ENCODE measurements at regions not wholly inside any gene's neighbourhood (a gene's known extent, or its start where the extent isn't known, plus 50 kb on each side); places are given as distances from the start of the nearest gene placed in this dataset.

DNA sequence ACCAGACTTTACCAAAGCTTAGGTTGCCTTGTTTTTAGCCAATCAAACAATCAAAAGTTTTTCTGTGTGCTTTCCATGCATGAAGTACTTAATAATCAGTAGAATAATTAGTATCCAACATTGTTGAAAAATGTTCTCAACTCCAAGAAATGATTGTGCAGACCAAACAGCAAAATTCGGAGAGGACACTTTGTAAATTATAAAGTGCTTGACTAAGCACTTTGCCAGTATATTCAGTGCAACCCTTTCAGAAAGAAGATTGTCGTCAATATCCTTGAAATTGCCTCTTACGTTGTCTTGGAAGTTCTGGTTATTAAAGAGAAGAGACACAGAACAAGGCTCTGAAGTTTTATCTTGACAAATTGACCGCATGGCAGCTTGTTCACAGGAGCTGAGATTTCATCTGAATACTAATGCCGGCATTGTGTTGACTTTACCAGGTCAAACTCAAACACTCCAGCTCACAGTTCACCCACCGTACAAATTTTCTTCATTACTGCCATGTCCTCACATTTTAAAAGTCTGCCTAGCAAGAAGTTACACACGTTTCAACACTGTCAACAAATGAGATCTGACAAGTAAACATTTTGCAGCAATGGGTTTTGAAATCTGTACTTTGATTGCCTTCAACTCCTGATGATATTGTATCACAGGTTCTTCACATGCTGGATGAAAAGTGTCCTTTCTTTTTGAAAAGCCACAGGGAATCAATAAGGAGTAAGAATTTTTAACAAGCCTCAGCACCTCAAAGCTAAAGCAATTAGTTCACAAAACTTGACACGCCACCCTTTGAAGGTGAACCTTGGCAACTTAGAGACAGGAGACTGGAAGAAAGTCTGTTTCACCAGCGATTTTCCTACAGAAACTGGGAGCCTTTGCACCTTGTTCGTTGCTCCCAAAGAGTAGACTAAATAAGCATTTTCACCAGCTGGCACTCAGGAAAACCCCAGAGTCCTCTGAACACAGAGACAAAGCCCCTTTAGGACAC lies 150.9 kb downstream of the RFC3 start:
- H3K36me3 ChIP-seq (ENCODE audit: control insufficient read depth, insufficient read depth, low read length): no peaks in the 10 kb centered on the region
- no peak overlapping the region for H3K4me3 ChIP-seq (ENCODE audit: low read depth, low read length)
- DNase-seq (ENCODE audit: low read depth): no peak
- H3K27me3 ChIP-seq (ENCODE audit: control insufficient read depth, insufficient read depth, low read length): no peaks in the 10 kb centered on the region
- TF ChIP-seq, protein P1, sequence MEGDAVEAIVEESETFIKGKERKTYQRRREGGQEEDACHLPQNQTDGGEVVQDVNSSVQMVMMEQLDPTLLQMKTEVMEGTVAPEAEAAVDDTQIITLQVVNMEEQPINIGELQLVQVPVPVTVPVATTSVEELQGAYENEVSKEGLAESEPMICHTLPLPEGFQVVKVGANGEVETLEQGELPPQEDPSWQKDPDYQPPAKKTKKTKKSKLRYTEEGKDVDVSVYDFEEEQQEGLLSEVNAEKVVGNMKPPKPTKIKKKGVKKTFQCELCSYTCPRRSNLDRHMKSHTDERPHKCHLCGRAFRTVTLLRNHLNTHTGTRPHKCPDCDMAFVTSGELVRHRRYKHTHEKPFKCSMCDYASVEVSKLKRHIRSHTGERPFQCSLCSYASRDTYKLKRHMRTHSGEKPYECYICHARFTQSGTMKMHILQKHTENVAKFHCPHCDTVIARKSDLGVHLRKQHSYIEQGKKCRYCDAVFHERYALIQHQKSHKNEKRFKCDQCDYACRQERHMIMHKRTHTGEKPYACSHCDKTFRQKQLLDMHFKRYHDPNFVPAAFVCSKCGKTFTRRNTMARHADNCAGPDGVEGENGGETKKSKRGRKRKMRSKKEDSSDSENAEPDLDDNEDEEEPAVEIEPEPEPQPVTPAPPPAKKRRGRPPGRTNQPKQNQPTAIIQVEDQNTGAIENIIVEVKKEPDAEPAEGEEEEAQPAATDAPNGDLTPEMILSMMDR (IDR thresholded peaks at IDR 0.05; ENCODE audit: insufficient read depth, low read length, poor library complexity, severe bottlenecking): no peak

DNA sequence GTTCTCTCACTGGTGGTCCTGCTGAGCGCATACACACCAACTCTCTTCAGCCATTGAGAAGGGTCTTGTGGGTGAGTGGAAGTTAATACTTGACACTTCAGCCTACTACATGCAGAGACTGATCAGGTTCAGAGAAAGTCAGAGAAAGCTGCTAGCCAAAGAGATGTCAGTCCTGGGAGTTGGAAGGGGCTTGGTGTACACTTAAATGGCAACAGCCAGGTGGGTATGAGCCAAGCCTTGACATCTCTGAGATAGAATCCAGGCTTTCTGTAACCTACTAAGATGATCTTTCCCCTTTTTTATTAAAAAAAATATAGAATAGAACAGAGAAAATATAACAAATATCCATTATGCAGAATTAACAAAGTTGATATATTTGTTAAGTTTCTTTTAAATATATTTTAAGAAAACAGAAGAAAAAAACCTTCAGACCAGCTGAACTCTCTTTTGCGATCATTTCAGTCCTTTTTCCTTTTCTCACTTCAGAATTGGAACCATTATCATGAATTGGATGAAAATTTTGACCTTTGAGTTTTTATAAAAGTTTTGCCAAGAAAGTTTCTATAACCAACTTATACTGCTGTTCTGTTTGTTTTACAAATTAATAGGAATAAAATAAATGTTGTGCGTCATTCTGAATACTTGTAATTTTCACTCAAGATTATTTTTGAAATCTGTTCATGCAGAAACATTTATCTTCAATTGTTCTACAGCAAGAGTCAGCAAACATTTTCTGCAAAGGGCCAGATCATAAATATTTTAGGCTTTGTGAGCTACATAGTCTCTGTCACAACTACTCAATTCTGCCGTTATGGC lies 153.0 kb downstream of the RFC3 start:
- TF ChIP-seq, protein P1 (IDR thresholded peaks at IDR 0.05; ENCODE audit: insufficient read depth, low read length, poor library complexity, severe bottlenecking): no peak
- H3K4me3 ChIP-seq (ENCODE audit: low read depth, low read length): no peak overlapping the region
- DNase-seq (ENCODE audit: low read depth): no peak
- no peaks in the 10 kb centered on the region for H3K36me3 ChIP-seq (ENCODE audit: control insufficient read depth, insufficient read depth, low read length)
- H3K27me3 ChIP-seq (ENCODE audit: control insufficient read depth, insufficient read depth, low read length): no peaks in the 10 kb centered on the region

GRCh38 chr13:33971562-33971819 lies 153.5 kb downstream of the RFC3 start:
- Histone ChIP-seq H3K36me3 (ENCODE audit: control insufficient read depth, insufficient read depth, low read length) (no peaks in the 10 kb centered on the region), H3K27me3 (ENCODE audit: control insufficient read depth, insufficient read depth, low read length) (no peaks in the 10 kb centered on the region), H3K4me3 (ENCODE audit: low read depth, low read length) (no peak overlapping the region)
- no peak for DNase-seq (ENCODE audit: low read depth)
- TF ChIP-seq, protein P1 (IDR thresholded peaks at IDR 0.05; ENCODE audit: insufficient read depth, low read length, poor library complexity, severe bottlenecking): no peak

DNA sequence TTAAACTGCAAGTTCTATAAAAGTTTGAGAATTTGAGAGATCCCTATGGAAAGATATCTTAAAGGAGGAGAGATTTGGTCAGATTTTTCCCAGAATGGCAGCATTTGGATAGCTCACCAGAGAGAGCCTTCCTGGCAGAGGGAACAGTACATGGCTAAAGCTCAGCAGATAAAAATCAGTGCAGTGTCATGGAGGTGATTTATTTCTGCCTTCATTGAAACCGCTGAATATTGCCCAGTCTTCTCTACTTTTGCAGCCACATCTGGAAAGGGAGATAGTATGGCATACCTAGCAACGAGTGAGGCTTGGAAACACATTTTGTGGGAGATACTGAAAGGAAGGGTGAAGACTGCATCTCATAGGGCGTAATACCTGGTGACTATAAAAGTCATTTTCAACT lies 155.2 kb downstream of the RFC3 start:
- Histone ChIP-seq H3K4me3 (ENCODE audit: low read depth, low read length) (no peak overlapping the region), H3K27me3 (ENCODE audit: control insufficient read depth, insufficient read depth, low read length) (no peaks in the 10 kb centered on the region), H3K36me3 (ENCODE audit: control insufficient read depth, insufficient read depth, low read length) (no peaks in the 10 kb centered on the region)
- TF ChIP-seq, protein P1 (IDR thresholded peaks at IDR 0.05; ENCODE audit: insufficient read depth, low read length, poor library complexity, severe bottlenecking): no peak
- no peak for DNase-seq (ENCODE audit: low read depth)

DNA sequence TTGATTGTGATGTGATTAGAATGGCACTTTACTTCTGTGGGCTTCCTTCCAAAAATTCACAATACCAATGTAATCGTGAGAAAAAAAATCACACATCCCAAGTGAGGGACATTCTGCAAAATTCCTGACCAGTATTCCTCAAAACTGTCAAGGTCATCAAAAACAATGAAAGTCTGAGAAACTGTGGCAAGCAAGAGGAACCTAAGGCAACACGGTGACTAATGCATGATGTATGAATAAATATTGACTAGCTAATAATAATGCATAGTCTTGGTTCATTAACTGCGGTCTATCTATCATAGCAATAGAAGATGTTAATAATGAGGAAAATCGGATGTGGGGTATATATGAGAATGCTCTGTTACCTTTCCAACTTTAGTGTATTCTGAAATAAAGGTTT lies 159.0 kb downstream of the RFC3 start:
- H3K27me3 ChIP-seq (ENCODE audit: control insufficient read depth, insufficient read depth, low read length): no peaks in the 10 kb centered on the region
- no peak for DNase-seq (ENCODE audit: low read depth)
- no peak overlapping the region for H3K4me3 ChIP-seq (ENCODE audit: low read depth, low read length)
- TF ChIP-seq, protein P1 (IDR thresholded peaks at IDR 0.05; ENCODE audit: insufficient read depth, low read length, poor library complexity, severe bottlenecking): no peak
- H3K36me3 ChIP-seq (ENCODE audit: control insufficient read depth, insufficient read depth, low read length): no peaks in the 10 kb centered on the region

All from kidney epithelial cell (primary cell).